Suprapubic skin (tissue), 4 donors: ENCODE measurements at regions not wholly inside any gene's neighbourhood (a gene's known extent, or its start where the extent isn't known, plus 50 kb on each side); places are given as distances from the start of the nearest gene placed in this dataset.

Experiments used
- EP300 ChIP-seq: sonication (generic); formaldehyde crosslinking; IDR thresholded peaks from one replicate; pipeline ENCODE4 v1.6.1; 2017; ENCODE audit warnings: antibody characterized with exemption
- POLR2A ChIP-seq, 2 donors: fragments of 450-650 bp; IDR thresholded peaks; one replicate each; pipeline ENCODE4 v1.6.1; 2017; ENCODE audit warnings: antibody characterized with exemption in 2 of 2, mild to moderate bottlenecking in 2 of 2, moderate library complexity in 2 of 2
- POLR2AphosphoS5 ChIP-seq, 3 donors: sonication (generic); formaldehyde crosslinking; IDR thresholded peaks; one replicate each; pipeline ENCODE4 v1.6.1; 2017; ENCODE audit warnings: antibody characterized with exemption in 3 of 3
- TF ChIP-seq, protein P1 (sequence below), 2 donors: fragments of 200-600 bp in 1 of 2; fragments of 450-650 bp in 1 of 2; sonication (generic) in 1 of 2; IDR thresholded peaks; one replicate each; pipeline ENCODE4 v1.5.1; 2016 to 2019; ENCODE audit warnings: antibody characterized with exemption in 2 of 2, mild to moderate bottlenecking in 1 of 2, moderate library complexity in 1 of 2

GRCh38 chr1:38261574-38261973 is 215.0 kb upstream of the POU3F1 start:
- TF ChIP-seq, protein P1, sequence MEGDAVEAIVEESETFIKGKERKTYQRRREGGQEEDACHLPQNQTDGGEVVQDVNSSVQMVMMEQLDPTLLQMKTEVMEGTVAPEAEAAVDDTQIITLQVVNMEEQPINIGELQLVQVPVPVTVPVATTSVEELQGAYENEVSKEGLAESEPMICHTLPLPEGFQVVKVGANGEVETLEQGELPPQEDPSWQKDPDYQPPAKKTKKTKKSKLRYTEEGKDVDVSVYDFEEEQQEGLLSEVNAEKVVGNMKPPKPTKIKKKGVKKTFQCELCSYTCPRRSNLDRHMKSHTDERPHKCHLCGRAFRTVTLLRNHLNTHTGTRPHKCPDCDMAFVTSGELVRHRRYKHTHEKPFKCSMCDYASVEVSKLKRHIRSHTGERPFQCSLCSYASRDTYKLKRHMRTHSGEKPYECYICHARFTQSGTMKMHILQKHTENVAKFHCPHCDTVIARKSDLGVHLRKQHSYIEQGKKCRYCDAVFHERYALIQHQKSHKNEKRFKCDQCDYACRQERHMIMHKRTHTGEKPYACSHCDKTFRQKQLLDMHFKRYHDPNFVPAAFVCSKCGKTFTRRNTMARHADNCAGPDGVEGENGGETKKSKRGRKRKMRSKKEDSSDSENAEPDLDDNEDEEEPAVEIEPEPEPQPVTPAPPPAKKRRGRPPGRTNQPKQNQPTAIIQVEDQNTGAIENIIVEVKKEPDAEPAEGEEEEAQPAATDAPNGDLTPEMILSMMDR (IDR thresholded peaks at IDR 0.05): no peak
- TF ChIP-seq POLR2A (IDR thresholded peaks at IDR 0.05) (no peak), EP300 (no peak), POLR2AphosphoS5 (IDR thresholded peaks at IDR 0.05) (no peak)
